ENCODE measurements at regions not wholly inside any gene's neighbourhood (a gene's known extent, or its start where the extent isn't known, plus 50 kb on each side); places are given as distances from the start of the nearest gene placed in this dataset.

DNA sequence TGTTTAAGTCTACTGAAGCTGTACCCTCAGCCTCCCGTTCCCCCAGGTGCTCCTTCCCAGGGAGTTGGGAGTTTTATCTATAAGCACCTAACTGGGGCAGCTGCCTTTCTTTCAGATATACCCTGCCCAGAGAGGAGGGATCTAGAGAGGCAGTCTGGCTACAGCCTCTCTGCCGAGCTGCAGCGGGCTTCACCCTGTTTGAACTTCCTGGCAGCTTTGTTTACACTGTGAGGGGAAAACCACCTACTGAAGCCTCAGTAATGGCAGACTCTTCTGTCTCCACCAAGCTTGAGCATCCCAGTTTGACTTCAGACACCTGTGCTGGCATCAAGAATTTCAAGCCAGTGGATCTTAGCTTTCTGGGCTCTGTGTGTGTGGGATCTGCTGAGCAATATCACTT is 122.5 kb downstream of the MAGEE1 start:
- no TSS peak for BruUV-seq (replicated peaks)
- DNase-seq (ENCODE audit: low read depth, low spot score) (no peak), FAIRE-seq (no peak)
- dilution Hi-C loops (cut with MboI; ENCODE audit: extremely low pct_ligation_motif_present, low sequenced_read_pairs) = no loop called here
- H3K27ac ChIP-seq (ENCODE audit: insufficient read depth, low read depth, low read length) = no peak overlapping the region
- no peaks in the 10 kb centered on the region for H3K27me3 ChIP-seq (ENCODE audit: control insufficient read depth in 2 of 2, insufficient read depth in 2 of 2, low read length in 2 of 2)
- intact Hi-C loops (cut with micrococcal nuclease) = loop anchor here (10.0 kb wide), 1 partner anchor 1345 kb away; the partner anchor contains the start of genes COX7B and MAGT1
- H3K79me2 ChIP-seq (ENCODE audit: control insufficient read depth, insufficient read depth, low read length) = no peaks in the 10 kb centered on the region
- no peak overlapping the region for H2AFZ ChIP-seq (ENCODE audit: low read depth, low read length)
- no peaks in the 10 kb centered on the region for H4K20me1 ChIP-seq (replicated peaks; ENCODE audit: control insufficient read depth, extremely low read depth, insufficient read depth, low read length)
- no peak overlapping the region for H3K4me2 ChIP-seq (ENCODE audit: insufficient read depth, low read length)
- no peak overlapping the region for H3K4me3 ChIP-seq (replicated peaks in 1 of 3; ENCODE audit: insufficient read depth in 1 of 3, low read depth in 1 of 3, low read length in 3 of 3)
- CTCF ChIA-PET = no interaction called here
- no peaks in the 10 kb centered on the region for H3K9me1 ChIP-seq (replicated peaks; ENCODE audit: control insufficient read depth, extremely low read depth, insufficient read depth, low read length)
- H3K9me3 ChIP-seq (replicated peaks; ENCODE audit: control insufficient read depth, insufficient read depth, low read length) = no peaks in the 10 kb centered on the region
- TF ChIP-seq JUN (IDR thresholded peaks at IDR 0.05; ENCODE audit: borderline replicate concordance, insufficient read depth, insufficient read length, low read depth) (no peak), MYC (IDR thresholded peaks at IDR 0.05; ENCODE audit: low read depth, low read length) (no peak), GATA2 (IDR thresholded peaks at IDR 0.05; ENCODE audit: insufficient read depth, insufficient read length, low read depth, low read length) (no peak), POLR2AphosphoS5 (IDR thresholded peaks at IDR 0.05; ENCODE audit: insufficient read depth, low read depth, low read length) (no peak), FOS (IDR thresholded peaks at IDR 0.05; ENCODE audit: borderline replicate concordance, insufficient read depth, low read length) (no peak), POLR2A (IDR thresholded peaks at IDR 0.05; ENCODE audit: low read depth, low read length) (no peak), EZH2 (IDR thresholded peaks at IDR 0.05; ENCODE audit: borderline replicate concordance, low read depth, low read length, severe bottlenecking) (no peak)
- TF ChIP-seq, protein P1, sequence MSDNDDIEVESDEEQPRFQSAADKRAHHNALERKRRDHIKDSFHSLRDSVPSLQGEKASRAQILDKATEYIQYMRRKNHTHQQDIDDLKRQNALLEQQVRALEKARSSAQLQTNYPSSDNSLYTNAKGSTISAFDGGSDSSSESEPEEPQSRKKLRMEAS (IDR thresholded peaks at IDR 0.05; ENCODE audit: insufficient read depth, insufficient read length) = no peak
- TF ChIP-seq, protein P2, sequence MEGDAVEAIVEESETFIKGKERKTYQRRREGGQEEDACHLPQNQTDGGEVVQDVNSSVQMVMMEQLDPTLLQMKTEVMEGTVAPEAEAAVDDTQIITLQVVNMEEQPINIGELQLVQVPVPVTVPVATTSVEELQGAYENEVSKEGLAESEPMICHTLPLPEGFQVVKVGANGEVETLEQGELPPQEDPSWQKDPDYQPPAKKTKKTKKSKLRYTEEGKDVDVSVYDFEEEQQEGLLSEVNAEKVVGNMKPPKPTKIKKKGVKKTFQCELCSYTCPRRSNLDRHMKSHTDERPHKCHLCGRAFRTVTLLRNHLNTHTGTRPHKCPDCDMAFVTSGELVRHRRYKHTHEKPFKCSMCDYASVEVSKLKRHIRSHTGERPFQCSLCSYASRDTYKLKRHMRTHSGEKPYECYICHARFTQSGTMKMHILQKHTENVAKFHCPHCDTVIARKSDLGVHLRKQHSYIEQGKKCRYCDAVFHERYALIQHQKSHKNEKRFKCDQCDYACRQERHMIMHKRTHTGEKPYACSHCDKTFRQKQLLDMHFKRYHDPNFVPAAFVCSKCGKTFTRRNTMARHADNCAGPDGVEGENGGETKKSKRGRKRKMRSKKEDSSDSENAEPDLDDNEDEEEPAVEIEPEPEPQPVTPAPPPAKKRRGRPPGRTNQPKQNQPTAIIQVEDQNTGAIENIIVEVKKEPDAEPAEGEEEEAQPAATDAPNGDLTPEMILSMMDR (IDR thresholded peaks at IDR 0.05; ENCODE audit: extremely low read depth in 1 of 2, insufficient read depth in 1 of 2, low read depth in 1 of 2, low read length in 2 of 2) = no peak
- POLR2A ChIA-PET = no interaction called here
- no peaks in the 10 kb centered on the region for H3K36me3 ChIP-seq (ENCODE audit: control insufficient read depth in 2 of 2, extremely low read depth in 1 of 2, insufficient read depth in 2 of 2, low read length in 2 of 2)
- H3K4me1 ChIP-seq (ENCODE audit: control insufficient read depth, extremely low read depth, insufficient read depth, low read length) = no peaks in the 10 kb centered on the region
- no peak overlapping the region for H3K9ac ChIP-seq (replicated peaks; ENCODE audit: extremely low read depth, insufficient read depth, low read length)

Data from endothelial cell of umbilical vein (primary cell).